HepG2 (cell line): ENCODE measurements at regions not wholly inside any gene's neighbourhood (a gene's known extent, or its start where the extent isn't known, plus 50 kb on each side); places are given as distances from the start of the nearest gene placed in this dataset.

Experiments
- ATAC-seq: fragments of 200-7000 bp; cut with Tn5 transposase; 3 replicates; pipeline ENCODE4 v1.9.1; 2020; ENCODE audit warnings: mild to moderate bottlenecking, moderate library complexity
- BruUV-seq: library from RNA; stranded (reverse); fragments of 400-500 nt; replicated peaks from 2 replicates; lab custom pipeline; 2021; lab: Mats Ljungman, UMichigan
- CTCF ChIA-PET: fragments of 300-600 bp; formaldehyde crosslinking; extraction: SDS; loops from one replicate; lab custom pipeline; 2021; ENCODE audit warnings: low total read pairs, inconsistent platforms, low intra/inter-chr PET ratio; lab: Yijun Ruan, JAX
- POLR2A ChIA-PET: fragments of 350-600 bp; sonication (Branson Sonifier 250); formaldehyde crosslinking; loops from one replicate; lab custom pipeline; 2020; ENCODE audit warnings: antibody characterized with exemption, inconsistent platforms; lab: Yijun Ruan, JAX
- DNase-seq: peaks from one replicate; pipeline ENCODE4 v3.0.0-alpha.2; 2015; ENCODE audit warnings: low spot score
- FAIRE-seq: peaks from 3 replicates; lab custom pipeline; 2011; peaks lifted over from hg19 to GRCh38; lab: Jason Lieb, UNC
- H2AFZ ChIP-seq: one replicate; pipeline ENCODE4 v1.6.1; 2011; ENCODE audit warnings: low read length, inconsistent platforms
- H3K27ac ChIP-seq: fragments of 300-600 bp; 3 replicates; pipeline ENCODE4 v1.8.0; 2011; ENCODE audit warnings: mixed run types, mild to moderate bottlenecking, mixed read lengths, low read length, inconsistent platforms; ENCODE audit not compliant: insufficient read depth; ENCODE audit errors: extremely low read length
- H3K27me3 ChIP-seq, 2 experiments: fragments of 200-600 bp in 1 of 2; 2 replicates in 1 of 2; 3 replicates in 1 of 2; pipeline versions ENCODE4 v1.6.0 to v1.8.0; 2011; ENCODE audit warnings: low read length in 2 of 2, mild to moderate bottlenecking in 2 of 2, moderate library complexity in 2 of 2, inconsistent platforms in 1 of 2; ENCODE audit not compliant: insufficient read depth in 2 of 2, control insufficient read depth in 1 of 2
- H3K36me3 ChIP-seq, 2 experiments: fragments of 200-600 bp in 1 of 2; replicated peaks in 1 of 2; 2 replicates in 1 of 2; 3 replicates in 1 of 2; pipeline versions ENCODE4 v1.5.1 to v1.8.0; 2011; ENCODE audit warnings: low read length in 2 of 2, inconsistent platforms in 1 of 2; ENCODE audit not compliant: insufficient read depth in 2 of 2, control insufficient read depth in 1 of 2
- H3K4me1 ChIP-seq: 2 replicates; pipeline ENCODE4 v1.5.1; 2012; ENCODE audit warnings: low read length, inconsistent platforms; ENCODE audit not compliant: insufficient read depth
- H3K4me2 ChIP-seq: 2 replicates; pipeline ENCODE4 v1.6.0; 2011; ENCODE audit warnings: low read depth, low read length, inconsistent platforms
- H3K4me3 ChIP-seq, 3 experiments: fragments of 200-600 bp in 1 of 3; sonication (generic), shearing (Covaris generic) in 1 of 3; replicated peaks in 1 of 3; 2 replicates each; pipeline ENCODE4 v1.5.1; 2011 to 2016; ENCODE audit warnings: low read length in 3 of 3, inconsistent platforms in 2 of 3, low read depth in 2 of 3, mild to moderate bottlenecking in 2 of 3, control low read depth in 1 of 3, mixed read lengths in 1 of 3; ENCODE audit not compliant: insufficient read depth in 1 of 3
- H3K79me2 ChIP-seq: one replicate; pipeline ENCODE4 v1.6.1; 2011; ENCODE audit warnings: low read length, inconsistent platforms; ENCODE audit not compliant: insufficient read depth
- H3K9ac ChIP-seq: 2 replicates; pipeline ENCODE4 v1.6.0; 2011; ENCODE audit warnings: mild to moderate bottlenecking, low read depth, low read length, inconsistent platforms; ENCODE audit not compliant: insufficient read depth
- H3K9me3 ChIP-seq: 2 replicates; pipeline ENCODE4 v1.5.1; 2012; ENCODE audit warnings: mild to moderate bottlenecking, low read length
- H4K20me1 ChIP-seq: 2 replicates; pipeline ENCODE4 v1.6.0; 2011; ENCODE audit warnings: inconsistent platforms, mild to moderate bottlenecking, low read length, moderate library complexity; ENCODE audit not compliant: insufficient read depth
- DZIP1 ChIP-seq: sonication (generic); formaldehyde crosslinking; IDR thresholded peaks from 2 replicates; pipeline ENCODE4 v1.5.0; 2020; ENCODE audit warnings: mild to moderate bottlenecking, missing genetic modification reagents
- FOXO4 ChIP-seq: sonication (generic); formaldehyde crosslinking; conservative IDR thresholded peaks from 2 replicates; pipeline ENCODE4 v1.8.1; 2023; ENCODE audit warnings: missing genetic modification reagents
- HDAC2 ChIP-seq: sonication (generic); formaldehyde crosslinking; IDR thresholded peaks from 2 replicates; pipeline ENCODE4 v1.4.0; 2020; ENCODE audit warnings: missing genetic modification reagents
- HNF1B ChIP-seq: sonication (generic); formaldehyde crosslinking; IDR thresholded peaks from 2 replicates; pipeline ENCODE4 v1.5.1; 2020; ENCODE audit warnings: mild to moderate bottlenecking, moderate library complexity, missing genetic modification reagents
- LRRFIP1 ChIP-seq: sonication (generic); formaldehyde crosslinking; conservative IDR thresholded peaks from 2 replicates; pipeline ENCODE4 v1.4.0; 2020; ENCODE audit warnings: missing genetic modification reagents
- RCOR2 ChIP-seq: IDR thresholded peaks from 2 replicates; pipeline ENCODE4 v1.6.1; 2016; ENCODE audit warnings: missing biosample characterization, missing genetic modification reagents
- SNAPC2 ChIP-seq: sonication (generic); formaldehyde crosslinking; IDR thresholded peaks from 2 replicates; pipeline ENCODE4 v1.8.1; 2022; ENCODE audit warnings: mild to moderate bottlenecking, missing genetic modification reagents
- SYNCRIP ChIP-seq: fragments of 200-400 bp; formaldehyde crosslinking; IDR thresholded peaks from 2 replicates; pipeline ENCODE4 v1.6.1; 2018; ENCODE audit warnings: mild to moderate bottlenecking, low read depth, low read length; ENCODE audit not compliant: insufficient read depth
- THAP8 ChIP-seq: sonication (generic); formaldehyde crosslinking; IDR thresholded peaks from 2 replicates; pipeline ENCODE4 v1.5.1; 2020; ENCODE audit warnings: missing genetic modification reagents, mild to moderate bottlenecking, borderline replicate concordance
- ZBTB42 ChIP-seq: sonication (generic); formaldehyde crosslinking; IDR thresholded peaks from 2 replicates; pipeline ENCODE4 v1.5.0; 2020; ENCODE audit warnings: mild to moderate bottlenecking, missing genetic modification reagents
- ZNF160 ChIP-seq: sonication (generic); formaldehyde crosslinking; IDR thresholded peaks from 2 replicates; pipeline ENCODE4 v1.8.0; 2022; ENCODE audit warnings: mild to moderate bottlenecking, inconsistent platforms, missing genetic modification reagents
- ZNF547 ChIP-seq: sonication (generic); formaldehyde crosslinking; IDR thresholded peaks from 2 replicates; pipeline ENCODE4 v1.5.1; 2020; ENCODE audit warnings: mild to moderate bottlenecking, missing genetic modification reagents
- ZNF614 ChIP-seq: IDR thresholded peaks from 2 replicates; pipeline ENCODE4 v1.6.1; 2018; ENCODE audit warnings: missing biosample characterization, missing genetic modification reagents, inconsistent platforms, borderline replicate concordance
- ZNF772 ChIP-seq: sonication (generic); formaldehyde crosslinking; IDR thresholded peaks from 2 replicates; pipeline ENCODE4 v1.5.0; 2020; ENCODE audit warnings: mild to moderate bottlenecking, missing genetic modification reagents
- ZNF773 ChIP-seq: sonication (generic); formaldehyde crosslinking; IDR thresholded peaks from 2 replicates; pipeline ENCODE4 v1.4.0; 2020; ENCODE audit warnings: missing genetic modification reagents, borderline replicate concordance
- whole genome bisulfite sequencing: methylation state at CpG from one replicate; pipeline ENCODE4 v1.1.6; 2017; ENCODE audit warnings: low lambda C conversion rate; 5-methylcytosine and 5-hydroxymethylcytosine counted together
- in situ Hi-C: cut with HindIII; loops from 2 replicates; pipeline ENCODE4 v1.10.0; 2017; ENCODE audit warnings: low pct_unique_long_range_greater_than_20kb; ENCODE audit not compliant: extremely low pct_ligation_motif_present
- intact Hi-C: fragments of 100-400 bp; cut with micrococcal nuclease; formaldehyde crosslinking; loops from one replicate; pipeline ENCODE4 v1.10.0; 2022; ENCODE audit not compliant: unreplicated experiment

GRCh38 chr6:156676721-156677120 is 100.5 kb upstream of the ARID1B start:
- Histone ChIP-seq H4K20me1 (no peaks in the 10 kb centered on the region), H2AFZ (no peak overlapping the region), H3K79me2 (no peaks in the 10 kb centered on the region), H3K27ac (no peak overlapping the region), H3K4me2 (no peak overlapping the region), H3K27me3 (peaks cover 1 to 5% of the 10 kb centered on the region in 2 experiments; a peak in 2 of 5 replicates), H3K4me1 (no peaks in the 10 kb centered on the region), H3K9me3 (peaks cover 23% of the 10 kb centered on the region; the same call in 1 of the 2 replicates), H3K36me3 (no peaks in the 10 kb centered on the region), H3K9ac (no peak overlapping the region), H3K4me3 (no peak overlapping the region)
- 29% methylated on average over 2 of the region's 2 CpGs for WGBS
- in situ Hi-C loops, result no loop called here
- intact Hi-C loops, result no loop called here
- DNase-seq (no peak), FAIRE-seq (no peak), ATAC-seq (no peak)
- no TSS peak for BruUV-seq
- CTCF ChIA-PET, result no interaction called here
- TF ChIP-seq SYNCRIP, result no peak
- TF ChIP-seq ZNF773 (CRISPR knock-in tag), result no peak
- no peak for TF ChIP-seq ZNF614 (CRISPR knock-in tag)
- no peak for TF ChIP-seq ZNF772 (CRISPR knock-in tag)
- no peak for TF ChIP-seq THAP8 (CRISPR knock-in tag)
- TF ChIP-seq HDAC2 (CRISPR knock-in tag), result no peak
- TF ChIP-seq HNF1B, result no peak
- TF ChIP-seq ZNF160 (CRISPR knock-in tag), result no peak
- no peak for TF ChIP-seq DZIP1 (CRISPR knock-in tag)
- TF ChIP-seq ZBTB42, result no peak
- TF ChIP-seq FOXO4 (CRISPR knock-in tag), result no peak
- TF ChIP-seq SNAPC2, result no peak
- no peak for TF ChIP-seq LRRFIP1 (CRISPR knock-in tag)
- TF ChIP-seq ZNF547 (CRISPR knock-in tag), result no peak
- TF ChIP-seq RCOR2 (CRISPR knock-in tag), result no peak
- POLR2A ChIA-PET, result no interaction called here
